Dermis blood vessel endothelial cell (primary cell): ENCODE measurements at regions not wholly inside any gene's neighbourhood (a gene's known extent, or its start where the extent isn't known, plus 50 kb on each side); places are given as distances from the start of the nearest gene placed in this dataset.

Experiments used
- DNase-seq: peaks from one replicate; pipeline ENCODE4 v3.0.0; 2010

- DNase-seq = no peak
Measured at GRCh38 chr14:71647086-71647784, 285.0 kb upstream of the RGS6 start.

DNA sequence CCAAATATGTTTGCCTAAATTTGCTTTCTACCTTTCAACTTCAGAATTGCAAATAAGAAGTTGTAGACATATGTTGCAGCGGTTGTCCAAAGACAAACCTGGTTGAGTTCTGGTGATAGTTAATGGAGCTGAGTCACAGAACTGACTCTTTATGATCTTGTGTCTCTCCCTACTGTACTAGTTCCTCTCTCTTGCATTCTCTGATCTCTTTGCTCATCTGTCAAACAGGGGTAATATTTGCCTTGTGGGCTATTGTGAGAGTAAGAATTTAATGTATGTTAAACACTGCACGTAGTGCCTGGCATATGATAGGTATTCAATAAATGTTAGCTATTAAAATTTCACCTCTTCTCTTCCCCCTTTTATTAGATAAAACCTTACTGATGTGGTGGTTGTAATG lies 283.5 kb upstream of the RGS6 start:
- no peak for DNase-seq

DNA sequence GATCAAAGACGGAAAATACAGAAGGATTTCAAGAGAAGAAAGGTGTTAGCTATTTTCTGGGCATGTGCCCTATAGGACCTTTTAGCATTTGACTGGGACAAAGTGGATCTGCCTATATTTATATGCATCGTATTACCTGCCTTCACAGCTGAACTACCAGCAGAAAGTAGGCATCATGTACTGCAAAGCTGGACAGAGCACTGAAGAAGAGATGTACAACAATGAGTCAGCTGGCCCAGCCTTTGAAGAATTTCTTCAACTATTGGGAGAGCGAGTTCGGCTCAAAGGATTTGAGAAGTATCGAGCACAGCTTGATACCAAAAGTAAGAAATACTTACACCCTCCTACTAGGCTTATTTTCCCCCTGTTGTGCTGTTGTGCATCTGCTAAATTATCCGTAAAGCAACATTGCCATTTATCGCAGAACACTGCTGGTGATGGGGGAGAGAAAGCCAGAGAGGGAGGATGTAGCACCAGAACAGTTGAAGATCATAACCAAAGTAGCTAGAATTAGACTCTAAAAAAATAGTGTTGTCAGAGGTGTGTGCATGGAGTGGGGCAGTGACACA lies 282.0 kb upstream of the RGS6 start:
- peak; percentile 26 for DNase-seq

DNA sequence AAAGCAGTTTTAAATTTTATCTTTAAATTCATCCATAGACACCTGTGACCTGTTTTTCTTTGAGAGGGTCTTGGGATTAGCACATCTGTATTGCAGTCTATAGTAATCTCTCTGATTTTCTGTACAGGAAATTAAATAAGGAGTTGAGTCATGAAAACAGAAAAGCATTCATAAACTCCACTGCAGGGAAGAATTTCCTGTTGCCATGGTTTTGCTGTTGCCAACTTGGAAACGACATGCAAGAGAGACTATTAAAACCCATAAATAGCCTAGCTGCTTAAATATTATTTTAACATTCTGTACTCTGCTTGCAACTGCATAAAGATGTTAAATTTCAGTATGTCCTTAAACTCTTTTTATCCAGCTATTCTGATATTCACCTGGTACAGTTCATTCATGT lies 281.0 kb upstream of the RGS6 start:
- peak; percentile 94 for DNase-seq

DNA sequence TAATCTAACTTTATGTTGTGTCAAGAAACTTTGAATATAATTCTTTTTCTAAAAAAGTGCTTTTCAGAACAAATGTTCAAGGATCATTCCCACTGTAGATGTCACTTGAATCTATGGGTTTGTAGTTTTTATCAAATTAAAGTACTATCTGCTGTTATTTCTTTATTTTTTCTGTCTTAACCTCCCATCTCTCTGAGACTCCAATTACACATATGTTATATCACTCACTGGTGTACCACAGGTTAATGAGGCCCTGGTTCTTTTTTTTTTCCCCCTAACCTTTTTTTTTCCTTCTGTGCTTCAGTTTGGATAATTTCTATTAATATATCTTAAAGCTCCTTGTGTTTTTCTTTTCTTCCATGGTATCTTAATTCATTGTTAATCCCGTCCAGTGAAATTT lies 279.9 kb upstream of the RGS6 start:
- no peak for DNase-seq

DNA sequence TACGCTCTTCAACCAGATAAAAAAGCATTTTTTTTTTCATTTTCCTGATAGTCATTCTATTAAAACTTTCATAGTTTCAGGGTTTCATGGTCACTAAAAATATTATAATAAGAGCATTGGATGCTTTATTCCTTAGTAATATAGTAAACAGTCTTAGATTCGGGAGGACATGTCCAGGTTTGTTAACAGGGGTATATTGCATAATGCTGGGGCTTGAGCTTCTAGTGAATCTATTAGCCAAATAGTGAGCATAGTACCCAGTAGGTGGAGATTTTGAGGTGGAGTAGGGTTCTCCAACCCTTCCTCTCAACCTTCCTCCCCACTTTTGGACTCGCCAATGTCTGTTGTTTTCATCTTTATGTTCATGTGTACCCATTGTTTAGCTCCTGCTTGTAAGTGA lies 277.4 kb upstream of the RGS6 start:
- DNase-seq = no peak

- DNase-seq = no peak
Measured at GRCh38 chr14:71658261-71658860, 273.9 kb upstream of the RGS6 start.

DNA sequence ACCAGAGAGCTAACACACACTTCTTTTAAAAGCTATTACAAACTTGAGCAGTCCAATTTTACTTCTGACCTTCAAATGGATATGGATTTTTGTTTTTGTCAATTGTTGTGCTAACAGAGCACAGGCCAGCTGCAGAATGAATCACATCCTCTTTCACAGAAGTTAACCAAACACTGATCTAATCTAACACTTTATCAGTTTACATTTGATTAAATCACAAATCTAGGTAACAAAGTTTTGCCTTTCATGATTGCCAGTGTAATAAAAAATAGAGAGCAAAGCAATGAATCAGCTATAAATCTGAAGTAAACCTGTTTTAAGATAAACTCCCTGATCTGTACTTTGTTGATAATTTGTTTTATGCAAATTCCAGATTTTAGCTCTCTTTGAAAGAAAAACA lies 273.1 kb upstream of the RGS6 start:
- peak; percentile 85 for DNase-seq

DNA sequence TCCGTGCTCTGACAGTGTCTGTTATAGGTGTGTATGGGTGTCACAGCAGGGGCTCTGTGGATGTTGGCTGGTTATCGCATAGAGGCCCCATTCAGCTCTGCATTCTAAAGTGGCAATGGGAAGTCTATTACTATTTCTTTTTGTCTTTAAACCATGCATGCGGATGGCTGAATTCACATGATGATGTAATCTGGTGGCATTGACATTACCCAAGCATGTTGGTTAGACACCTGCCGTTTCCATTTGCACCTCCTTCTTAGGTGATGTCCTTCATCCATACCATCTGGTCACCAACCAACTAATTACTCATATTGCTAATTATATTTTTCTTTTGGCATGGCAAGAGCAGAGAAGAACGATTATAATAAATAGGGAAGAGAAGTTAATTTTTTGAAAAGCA lies 270.8 kb upstream of the RGS6 start:
- DNase-seq = no peak

DNA sequence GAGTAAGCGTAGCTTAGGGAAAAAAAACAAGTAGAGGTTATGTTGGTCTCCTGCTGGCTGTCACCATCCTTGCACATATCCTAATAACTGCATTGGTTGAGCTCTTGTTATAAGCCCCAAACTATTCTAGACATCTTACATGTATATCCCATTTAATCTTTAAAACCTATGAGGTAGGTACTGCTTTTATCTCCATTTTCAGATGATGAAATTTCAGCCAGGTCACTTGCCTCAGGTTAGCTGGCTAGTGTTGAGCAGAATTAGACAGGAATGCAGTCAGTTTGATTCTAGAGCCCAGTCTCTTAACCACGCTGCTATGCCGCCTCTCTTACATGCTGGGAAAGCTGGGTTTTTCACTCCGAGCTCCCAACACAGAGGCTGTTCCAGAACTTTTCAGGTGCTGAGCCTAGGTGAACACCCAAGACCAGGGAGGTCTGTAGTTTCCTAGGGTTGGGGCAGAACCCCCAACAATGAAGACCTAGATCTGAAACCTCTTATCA lies 269.9 kb upstream of the RGS6 start:
- no peak for DNase-seq

DNA sequence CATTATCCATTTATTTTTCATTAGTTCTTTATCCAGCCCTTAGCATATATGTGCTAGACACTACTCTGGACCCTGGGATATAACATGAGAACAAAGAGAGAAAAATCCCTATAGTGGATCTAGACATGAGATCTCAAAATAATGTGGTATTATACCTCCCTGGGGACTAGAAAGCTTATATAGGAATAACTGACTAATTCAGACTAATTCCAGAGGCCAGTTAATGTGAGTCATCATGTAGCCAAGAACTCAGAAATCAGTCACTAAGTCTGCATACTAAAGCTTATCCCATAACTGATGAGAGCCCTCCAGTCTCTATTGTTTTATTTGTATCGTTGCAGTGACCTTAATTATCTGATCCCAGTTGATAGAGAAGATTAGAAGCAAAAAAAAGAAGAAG lies 267.1 kb upstream of the RGS6 start:
- DNase-seq = peak; percentile 74

DNA sequence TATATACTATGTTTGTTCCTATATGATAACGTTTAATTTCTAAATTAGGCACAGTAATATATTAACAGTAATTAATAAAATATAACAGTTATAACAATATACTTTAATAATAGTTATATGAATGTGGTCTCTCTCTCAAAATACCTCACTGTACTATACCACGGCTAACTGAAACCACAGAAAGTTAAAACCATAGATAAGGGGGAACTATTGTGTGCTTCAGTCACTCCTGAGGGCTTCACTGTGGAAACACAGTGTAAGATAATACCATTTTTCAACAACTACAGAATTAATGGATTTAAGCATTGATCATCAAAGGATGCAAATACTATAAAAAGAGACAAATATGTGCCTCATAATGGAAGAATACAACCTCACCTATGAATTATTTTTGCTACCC lies 266.4 kb upstream of the RGS6 start:
- no peak for DNase-seq

DNA sequence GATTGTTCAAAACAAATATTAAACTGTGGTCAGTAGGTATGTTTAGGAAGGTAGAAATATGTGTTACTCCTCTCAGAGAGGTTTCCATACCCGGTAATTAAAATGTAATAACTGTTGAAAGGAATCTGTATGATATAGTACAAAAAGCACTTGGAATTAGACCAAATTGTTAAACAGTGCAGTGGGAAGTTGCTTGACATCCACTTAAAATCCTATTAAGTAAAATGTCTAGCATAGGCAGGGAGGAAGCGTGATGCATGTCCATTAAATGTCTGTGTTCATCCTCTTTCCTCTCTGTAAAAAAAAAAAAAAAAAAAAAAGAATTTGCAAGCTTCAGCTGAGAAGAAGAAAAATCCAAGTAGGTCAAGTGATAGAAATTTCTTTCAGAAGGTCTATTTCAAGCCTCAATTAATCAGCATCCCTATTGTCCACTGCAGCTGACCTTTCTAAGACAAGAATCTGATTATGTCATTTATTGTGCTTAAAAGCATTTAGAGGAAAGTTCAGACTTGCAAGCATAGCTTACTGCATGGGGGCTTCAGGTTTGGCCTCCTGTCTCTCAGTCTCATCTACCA lies 265.6 kb upstream of the RGS6 start:
- DNase-seq = peak; percentile 48

DNA sequence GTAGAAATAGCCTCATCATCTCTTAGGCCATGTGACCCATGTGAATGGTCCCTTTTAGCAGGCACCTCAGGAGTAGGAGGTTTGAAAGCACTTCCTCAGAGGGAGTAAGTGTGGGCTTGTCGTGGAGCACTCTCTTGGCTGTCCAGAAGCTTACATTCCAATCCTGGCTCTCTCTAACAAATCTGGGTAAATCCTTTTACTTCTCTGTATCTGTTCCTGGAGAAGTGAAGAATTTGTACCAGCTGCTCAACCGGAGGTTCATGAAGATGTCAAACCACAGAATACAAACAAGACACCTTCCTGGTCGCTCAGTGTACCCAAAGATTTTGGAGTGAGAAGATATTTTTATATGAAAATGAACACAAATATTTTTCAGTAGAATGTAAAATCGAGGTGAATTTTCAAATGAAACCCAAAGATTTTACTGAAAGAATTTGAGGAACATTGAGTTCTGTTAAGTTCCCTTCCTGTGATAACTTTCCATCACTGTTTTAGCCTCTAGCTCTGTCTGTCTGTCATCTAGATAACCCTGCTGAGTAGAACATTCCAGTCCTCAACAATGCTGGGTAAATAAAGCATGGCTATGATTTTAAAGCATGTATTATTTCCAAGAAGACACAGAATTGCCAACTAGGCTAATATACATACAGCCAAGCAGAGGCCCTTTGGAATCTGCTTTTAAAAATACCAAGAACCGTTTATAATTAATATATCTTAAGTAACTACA lies 263.9 kb upstream of the RGS6 start:
- no peak for DNase-seq

- no peak for DNase-seq
Measured at GRCh38 chr14:71672596-71672995, 259.6 kb upstream of the RGS6 start.

DNA sequence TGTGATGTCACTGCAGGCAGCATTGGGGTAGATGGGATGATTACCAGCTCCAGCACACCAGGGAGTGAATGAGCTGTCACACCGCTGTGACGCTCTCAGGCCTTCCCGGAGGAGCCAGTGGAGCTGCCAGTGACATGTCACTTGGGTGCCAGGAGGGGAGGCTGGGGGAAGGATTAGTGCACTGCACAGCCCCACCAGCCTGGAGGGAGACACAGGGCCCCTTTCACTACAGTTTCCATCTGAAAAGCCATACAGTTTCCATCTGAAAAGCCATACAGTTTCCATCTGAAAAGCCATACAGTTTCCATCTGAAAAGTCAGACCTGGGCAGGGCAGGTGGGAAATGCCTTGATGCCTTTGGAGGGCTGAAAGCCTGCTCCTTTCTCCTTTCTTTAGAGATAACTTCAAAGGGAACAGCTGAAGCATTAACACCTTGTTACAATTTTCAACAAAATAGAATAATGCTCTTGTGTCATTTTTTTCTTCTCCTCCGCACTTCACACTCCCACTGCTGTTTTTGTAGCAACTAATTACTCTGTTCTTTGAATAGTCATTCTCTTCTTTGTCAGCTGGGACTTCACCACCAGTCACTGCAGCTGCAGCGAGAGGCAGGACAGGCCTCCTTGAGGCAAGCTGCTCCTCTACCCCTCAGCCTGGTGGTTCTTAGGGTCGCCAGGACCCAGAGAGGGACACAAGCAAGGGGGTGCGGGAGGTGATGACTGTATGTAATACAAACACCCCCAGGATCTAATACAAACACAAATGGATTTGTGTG lies 256.9 kb upstream of the RGS6 start:
- no peak for DNase-seq

DNA sequence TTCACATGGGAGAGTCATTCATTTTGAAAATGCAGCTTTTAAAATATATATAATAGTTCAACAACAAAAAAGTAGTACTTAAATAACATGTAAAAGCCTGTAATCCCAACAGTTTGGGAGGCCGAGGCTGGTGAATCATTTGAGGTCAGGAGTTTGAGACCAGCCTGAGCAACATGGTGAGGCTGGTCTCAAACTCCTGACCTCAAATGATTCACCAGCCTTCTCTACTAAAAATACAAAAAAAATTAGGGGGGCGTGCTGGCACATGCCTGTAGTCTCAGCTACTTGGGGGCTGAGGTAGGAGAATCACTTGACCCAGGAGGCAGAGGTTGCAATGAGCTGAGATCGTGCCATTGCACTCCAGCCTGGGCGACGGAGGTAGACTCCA lies 256.3 kb upstream of the RGS6 start:
- DNase-seq = no peak

GRCh38 chr14:71680736-71681387 lies 251.4 kb upstream of the RGS6 start:
- DNase-seq = no peak

GRCh38 chr14:71682337-71682736 lies 249.9 kb upstream of the RGS6 start:
- DNase-seq = no peak

DNA sequence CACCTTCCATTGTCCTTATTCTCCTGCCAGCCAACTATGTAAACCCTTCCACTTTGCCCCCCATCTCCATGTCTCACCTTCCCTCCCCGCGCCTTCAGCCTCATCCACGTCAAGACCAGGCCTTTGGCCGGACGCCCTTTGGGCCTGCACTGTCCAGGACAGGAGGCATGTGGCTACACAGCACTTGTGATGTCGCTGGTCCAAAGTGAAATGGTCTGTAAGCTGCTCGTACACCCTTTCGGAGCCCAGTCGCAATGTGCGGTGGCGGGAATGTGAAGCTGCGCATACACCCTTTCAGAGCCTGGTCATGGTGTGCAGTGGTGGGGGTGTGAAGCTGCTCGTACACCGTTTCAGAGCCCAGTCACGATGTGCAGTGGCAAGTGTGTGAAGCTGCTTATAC lies 247.9 kb upstream of the RGS6 start:
- DNase-seq = no peak

GRCh38 chr14:71686677-71687076 lies 245.6 kb upstream of the RGS6 start:
- no peak for DNase-seq
